ENCODE measurements at regions not wholly inside any gene's neighbourhood (a gene's known extent, or its start where the extent isn't known, plus 50 kb on each side); places are given as distances from the start of the nearest gene placed in this dataset.

DNA sequence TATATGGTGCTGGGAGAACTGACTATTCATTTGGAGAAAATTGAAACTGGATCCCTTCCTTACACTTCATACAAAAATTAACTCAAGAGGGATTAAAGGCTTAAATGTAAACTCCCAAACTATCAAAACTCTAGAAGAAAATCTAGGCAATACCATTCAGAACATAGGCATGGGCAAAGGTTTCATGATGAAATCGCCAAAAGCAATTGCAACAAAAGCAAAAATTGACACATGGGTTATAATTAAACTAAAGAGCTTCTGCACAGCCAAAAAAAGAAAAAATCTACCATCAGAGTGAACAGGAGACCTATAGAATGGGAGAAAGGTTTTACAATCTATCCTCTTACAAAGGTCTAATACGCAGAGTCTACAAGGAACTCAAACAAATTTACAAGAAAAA is 851.3 kb upstream of the MAN1A1 start:
- BruUV-seq (replicated peaks) = no TSS peak
- Histone ChIP-seq H3K9me3 (ENCODE audit: control insufficient read depth, insufficient read depth, low read length) (peaks cover 2% of the 10 kb centered on the region; the same call in 1 of the 2 replicates), H4K20me1 (ENCODE audit: insufficient read depth, low read length) (no peaks in the 10 kb centered on the region), H3K56ac (ENCODE audit: extremely low read depth, insufficient read depth, low read length) (no peak overlapping the region), H4K5ac (ENCODE audit: low read depth, low read length) (no peak overlapping the region), H2AK9ac (replicated peaks; ENCODE audit: low read depth, low read length, poor library complexity) (no peak overlapping the region), H2AFZ (replicated peaks; ENCODE audit: low read length, poor library complexity) (no peak overlapping the region), H3K9ac (ENCODE audit: low read depth, low read length) (no peak overlapping the region), H3K4me1 (ENCODE audit: control insufficient read depth, insufficient read depth, low read length) (no peaks in the 10 kb centered on the region), H2BK20ac (ENCODE audit: low read depth, low read length) (no peak overlapping the region), H2BK15ac (ENCODE audit: low read depth, low read length) (no peak overlapping the region), H3K36me3 (ENCODE audit: control insufficient read depth, insufficient read depth, low read length) (no peaks in the 10 kb centered on the region), H3K9me1 (ENCODE audit: insufficient read depth, low read length) (no peaks in the 10 kb centered on the region), H3K4me2 (ENCODE audit: low read depth, low read length) (no peak overlapping the region), H3K27ac (ENCODE audit: insufficient read depth, low read length) (no peak overlapping the region), H2BK120ac (ENCODE audit: low read depth, low read length) (no peak overlapping the region), H3K4me3 (ENCODE audit: insufficient read depth, low read depth, low read length) (no peak overlapping the region), H4K8ac (ENCODE audit: low read depth in 2 of 2, low read length in 2 of 2) (no peak overlapping the region), H3K14ac (replicated peaks; ENCODE audit: low read depth, low read length) (no peak overlapping the region), H3K4ac (ENCODE audit: low read depth, low read length) (no peak overlapping the region), H3K23ac (ENCODE audit: low read depth, low read length) (no peak overlapping the region), H3K79me1 (ENCODE audit: low read depth in 1 of 2, low read length in 2 of 2) (no peaks in the 10 kb centered on the region), H3K27me3 (ENCODE audit: control insufficient read depth, insufficient read depth, low read length) (no peaks in the 10 kb centered on the region), H2BK5ac (ENCODE audit: low read depth, low read length, poor library complexity, severe bottlenecking) (no peak overlapping the region), H2AK5ac (ENCODE audit: low read depth, low read length) (no peak overlapping the region), H4K91ac (ENCODE audit: insufficient read depth, low read depth, low read length) (no peak overlapping the region), H3K18ac (ENCODE audit: low read depth, low read length) (no peak overlapping the region)
- TF ChIP-seq, protein P1, sequence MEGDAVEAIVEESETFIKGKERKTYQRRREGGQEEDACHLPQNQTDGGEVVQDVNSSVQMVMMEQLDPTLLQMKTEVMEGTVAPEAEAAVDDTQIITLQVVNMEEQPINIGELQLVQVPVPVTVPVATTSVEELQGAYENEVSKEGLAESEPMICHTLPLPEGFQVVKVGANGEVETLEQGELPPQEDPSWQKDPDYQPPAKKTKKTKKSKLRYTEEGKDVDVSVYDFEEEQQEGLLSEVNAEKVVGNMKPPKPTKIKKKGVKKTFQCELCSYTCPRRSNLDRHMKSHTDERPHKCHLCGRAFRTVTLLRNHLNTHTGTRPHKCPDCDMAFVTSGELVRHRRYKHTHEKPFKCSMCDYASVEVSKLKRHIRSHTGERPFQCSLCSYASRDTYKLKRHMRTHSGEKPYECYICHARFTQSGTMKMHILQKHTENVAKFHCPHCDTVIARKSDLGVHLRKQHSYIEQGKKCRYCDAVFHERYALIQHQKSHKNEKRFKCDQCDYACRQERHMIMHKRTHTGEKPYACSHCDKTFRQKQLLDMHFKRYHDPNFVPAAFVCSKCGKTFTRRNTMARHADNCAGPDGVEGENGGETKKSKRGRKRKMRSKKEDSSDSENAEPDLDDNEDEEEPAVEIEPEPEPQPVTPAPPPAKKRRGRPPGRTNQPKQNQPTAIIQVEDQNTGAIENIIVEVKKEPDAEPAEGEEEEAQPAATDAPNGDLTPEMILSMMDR (conservative IDR thresholded peaks at IDR 0.05; ENCODE audit: low read depth, low read length) = no peak
- no peak for TF ChIP-seq NFE2L2 (IDR thresholded peaks at IDR 0.05; ENCODE audit: low read depth, low read length)
- TF ChIP-seq, protein P2, sequence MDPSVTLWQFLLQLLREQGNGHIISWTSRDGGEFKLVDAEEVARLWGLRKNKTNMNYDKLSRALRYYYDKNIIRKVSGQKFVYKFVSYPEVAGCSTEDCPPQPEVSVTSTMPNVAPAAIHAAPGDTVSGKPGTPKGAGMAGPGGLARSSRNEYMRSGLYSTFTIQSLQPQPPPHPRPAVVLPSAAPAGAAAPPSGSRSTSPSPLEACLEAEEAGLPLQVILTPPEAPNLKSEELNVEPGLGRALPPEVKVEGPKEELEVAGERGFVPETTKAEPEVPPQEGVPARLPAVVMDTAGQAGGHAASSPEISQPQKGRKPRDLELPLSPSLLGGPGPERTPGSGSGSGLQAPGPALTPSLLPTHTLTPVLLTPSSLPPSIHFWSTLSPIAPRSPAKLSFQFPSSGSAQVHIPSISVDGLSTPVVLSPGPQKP (IDR thresholded peaks at IDR 0.05; ENCODE audit: borderline replicate concordance, low read depth, low read length) = no peak
- TF ChIP-seq FOS (IDR thresholded peaks at IDR 0.05; ENCODE audit: low read depth, low read length) = no peak
- no peak for TF ChIP-seq RAD21 (IDR thresholded peaks at IDR 0.05; ENCODE audit: low read length)
- TF ChIP-seq BHLHE40 (IDR thresholded peaks at IDR 0.05; ENCODE audit: low read depth, low read length) = no peak
- no peak for TF ChIP-seq CEBPB (IDR thresholded peaks at IDR 0.05; ENCODE audit: low read depth, low read length)
- no peak for TF ChIP-seq CHD1 (IDR thresholded peaks at IDR 0.05; ENCODE audit: low read depth, low read length)
- no peak for TF ChIP-seq SMC3 (IDR thresholded peaks at IDR 0.05; ENCODE audit: low read depth, low read length)
- ChIA-PET POLR2A (ENCODE audit: unreplicated experiment) (no interaction called here), CTCF (no interaction called here)
- no CpG with 5 or more reads among the region's 2 CpGs for WGBS, 2 experiments (ENCODE audit: extremely low coverage in 2 of 2, insufficient read length in 1 of 2)
- in situ Hi-C loops (cut with MboI; ENCODE audit: low sequenced_read_pairs) = no loop called here
- ATAC-seq (ENCODE audit: low read depth) = no peak
- dilution Hi-C loops (cut with HindIII; ENCODE audit: low sequenced_read_pairs, unreplicated experiment) = no loop called here
- DNase-seq = no peak
- intact Hi-C loops (cut with micrococcal nuclease) = no loop called here

All from IMR-90 (cell line).